ENCODE measurements at regions not wholly inside any gene's neighbourhood (a gene's known extent, or its start where the extent isn't known, plus 50 kb on each side); places are given as distances from the start of the nearest gene placed in this dataset.

DNA sequence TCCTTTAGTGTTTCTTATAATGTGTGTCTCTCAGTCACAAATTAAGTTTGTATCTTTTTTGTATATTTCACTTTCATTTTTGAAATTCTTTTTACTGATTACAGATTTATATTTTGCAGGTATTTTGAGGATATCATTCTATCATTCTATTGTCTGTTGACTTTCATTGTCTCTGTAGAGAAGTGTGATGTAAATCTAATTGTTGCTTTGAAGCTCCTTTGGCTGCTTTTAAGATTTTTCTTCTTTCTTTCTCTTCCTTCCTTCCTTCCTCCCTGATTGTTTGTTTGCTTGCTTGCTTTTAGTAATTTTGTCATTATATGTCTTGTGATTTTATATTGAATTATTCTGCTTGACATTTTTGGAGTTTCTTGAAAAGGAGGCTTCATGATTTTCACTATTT, 75.3 kb upstream of the MAST4 start:
- H3K36me3 ChIP-seq (ENCODE audit: insufficient read depth, low read length) = no peaks in the 10 kb centered on the region
- no peaks in the 10 kb centered on the region for H3K79me2 ChIP-seq (ENCODE audit: insufficient read depth, low read length)
- no peaks in the 10 kb centered on the region for H4K20me1 ChIP-seq (ENCODE audit: insufficient read depth, low read length)
- H3K9me3 ChIP-seq (ENCODE audit: low read length) = peaks cover 9% of the 10 kb centered on the region
- H3K27me3 ChIP-seq (ENCODE audit: insufficient read depth, low read length) = no peaks in the 10 kb centered on the region
- no peaks in the 10 kb centered on the region for H3K9me2 ChIP-seq (ENCODE audit: low read depth, low read length)
- H3F3A ChIP-seq (ENCODE audit: insufficient read depth, low read length) = no peaks in the 10 kb centered on the region
- no peak overlapping the region for H2AFZ ChIP-seq (ENCODE audit: low read length)
- TF ChIP-seq EZH2 (IDR thresholded peaks at IDR 0.05; ENCODE audit: borderline replicate concordance, low read length) = no peak
- TF ChIP-seq, protein P1, sequence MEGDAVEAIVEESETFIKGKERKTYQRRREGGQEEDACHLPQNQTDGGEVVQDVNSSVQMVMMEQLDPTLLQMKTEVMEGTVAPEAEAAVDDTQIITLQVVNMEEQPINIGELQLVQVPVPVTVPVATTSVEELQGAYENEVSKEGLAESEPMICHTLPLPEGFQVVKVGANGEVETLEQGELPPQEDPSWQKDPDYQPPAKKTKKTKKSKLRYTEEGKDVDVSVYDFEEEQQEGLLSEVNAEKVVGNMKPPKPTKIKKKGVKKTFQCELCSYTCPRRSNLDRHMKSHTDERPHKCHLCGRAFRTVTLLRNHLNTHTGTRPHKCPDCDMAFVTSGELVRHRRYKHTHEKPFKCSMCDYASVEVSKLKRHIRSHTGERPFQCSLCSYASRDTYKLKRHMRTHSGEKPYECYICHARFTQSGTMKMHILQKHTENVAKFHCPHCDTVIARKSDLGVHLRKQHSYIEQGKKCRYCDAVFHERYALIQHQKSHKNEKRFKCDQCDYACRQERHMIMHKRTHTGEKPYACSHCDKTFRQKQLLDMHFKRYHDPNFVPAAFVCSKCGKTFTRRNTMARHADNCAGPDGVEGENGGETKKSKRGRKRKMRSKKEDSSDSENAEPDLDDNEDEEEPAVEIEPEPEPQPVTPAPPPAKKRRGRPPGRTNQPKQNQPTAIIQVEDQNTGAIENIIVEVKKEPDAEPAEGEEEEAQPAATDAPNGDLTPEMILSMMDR (IDR thresholded peaks at IDR 0.05; ENCODE audit: low read length) = no peak
- peaks cover 11% of the 10 kb centered on the region for H3K4me1 ChIP-seq (ENCODE audit: insufficient read depth, low read length, severe bottlenecking)
- H3K9ac ChIP-seq (ENCODE audit: low read length) = no peak overlapping the region
- H3K4me2 ChIP-seq (ENCODE audit: low read length) = no peak overlapping the region
- H3K27ac ChIP-seq (ENCODE audit: low read depth, low read length, poor library complexity, severe bottlenecking) = no peak overlapping the region
- no peak overlapping the region for H3K4me3 ChIP-seq (ENCODE audit: low read depth, low read length, poor library complexity, severe bottlenecking)

GRCh38 chr5:66527478-66528035, 68.6 kb upstream of the MAST4 start:
- Histone ChIP-seq H3K27ac (ENCODE audit: low read depth, low read length, poor library complexity, severe bottlenecking) (no peak overlapping the region), H4K20me1 (ENCODE audit: insufficient read depth, low read length) (no peaks in the 10 kb centered on the region), H3K79me2 (ENCODE audit: insufficient read depth, low read length) (no peaks in the 10 kb centered on the region), H3K4me2 (ENCODE audit: low read length) (no peak overlapping the region), H3F3A (ENCODE audit: insufficient read depth, low read length) (no peaks in the 10 kb centered on the region), H3K9me2 (ENCODE audit: low read depth, low read length) (no peaks in the 10 kb centered on the region), H3K9me3 (ENCODE audit: low read length) (no peaks in the 10 kb centered on the region), H3K4me1 (ENCODE audit: insufficient read depth, low read length, severe bottlenecking) (no peaks in the 10 kb centered on the region), H3K9ac (ENCODE audit: low read length) (no peak overlapping the region), H3K4me3 (ENCODE audit: low read depth, low read length, poor library complexity, severe bottlenecking) (no peak overlapping the region), H3K36me3 (ENCODE audit: insufficient read depth, low read length) (no peaks in the 10 kb centered on the region), H2AFZ (ENCODE audit: low read length) (no peak overlapping the region), H3K27me3 (ENCODE audit: insufficient read depth, low read length) (no peaks in the 10 kb centered on the region)
- no peak for TF ChIP-seq EZH2 (IDR thresholded peaks at IDR 0.05; ENCODE audit: borderline replicate concordance, low read length)
- TF ChIP-seq, protein P1 (IDR thresholded peaks at IDR 0.05; ENCODE audit: low read length) = no peak

DNA sequence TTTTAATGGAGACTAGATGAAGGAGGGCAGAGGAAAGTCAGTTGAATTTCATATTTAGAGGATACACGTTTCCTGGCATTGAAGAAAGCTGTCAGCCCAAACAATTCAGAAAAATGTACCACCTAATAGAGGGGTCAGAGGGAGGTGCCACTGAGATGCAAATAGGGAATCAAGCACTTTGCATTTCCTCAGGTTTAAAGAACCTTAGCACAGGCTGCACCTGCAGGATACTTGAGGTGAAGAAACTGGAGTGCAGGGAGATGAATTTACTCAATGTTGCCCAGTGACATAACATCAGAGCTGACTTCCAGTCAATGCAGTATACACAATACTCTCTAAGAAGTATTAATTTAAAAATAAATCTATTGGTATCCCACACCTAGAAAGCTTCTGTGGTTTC, 67.0 kb upstream of the MAST4 start:
- no peaks in the 10 kb centered on the region for H3K36me3 ChIP-seq (ENCODE audit: insufficient read depth, low read length)
- no peaks in the 10 kb centered on the region for H3F3A ChIP-seq (ENCODE audit: insufficient read depth, low read length)
- no peaks in the 10 kb centered on the region for H3K9me3 ChIP-seq (ENCODE audit: low read length)
- H2AFZ ChIP-seq (ENCODE audit: low read length) = no peak overlapping the region
- no peaks in the 10 kb centered on the region for H4K20me1 ChIP-seq (ENCODE audit: insufficient read depth, low read length)
- H3K27ac ChIP-seq (ENCODE audit: low read depth, low read length, poor library complexity, severe bottlenecking) = no peak overlapping the region
- no peak overlapping the region for H3K4me3 ChIP-seq (ENCODE audit: low read depth, low read length, poor library complexity, severe bottlenecking)
- H3K4me2 ChIP-seq (ENCODE audit: low read length) = no peak overlapping the region
- no peaks in the 10 kb centered on the region for H3K4me1 ChIP-seq (ENCODE audit: insufficient read depth, low read length, severe bottlenecking)
- no peaks in the 10 kb centered on the region for H3K79me2 ChIP-seq (ENCODE audit: insufficient read depth, low read length)
- no peaks in the 10 kb centered on the region for H3K9me2 ChIP-seq (ENCODE audit: low read depth, low read length)
- H3K9ac ChIP-seq (ENCODE audit: low read length) = no peak overlapping the region
- TF ChIP-seq, protein P1 (IDR thresholded peaks at IDR 0.05; ENCODE audit: low read length) = no peak
- no peak for TF ChIP-seq EZH2 (IDR thresholded peaks at IDR 0.05; ENCODE audit: borderline replicate concordance, low read length)
- no peaks in the 10 kb centered on the region for H3K27me3 ChIP-seq (ENCODE audit: insufficient read depth, low read length)
